ENCODE measurements at regions not wholly inside any gene's neighbourhood (a gene's known extent, or its start where the extent isn't known, plus 50 kb on each side); places are given as distances from the start of the nearest gene placed in this dataset.

DNA sequence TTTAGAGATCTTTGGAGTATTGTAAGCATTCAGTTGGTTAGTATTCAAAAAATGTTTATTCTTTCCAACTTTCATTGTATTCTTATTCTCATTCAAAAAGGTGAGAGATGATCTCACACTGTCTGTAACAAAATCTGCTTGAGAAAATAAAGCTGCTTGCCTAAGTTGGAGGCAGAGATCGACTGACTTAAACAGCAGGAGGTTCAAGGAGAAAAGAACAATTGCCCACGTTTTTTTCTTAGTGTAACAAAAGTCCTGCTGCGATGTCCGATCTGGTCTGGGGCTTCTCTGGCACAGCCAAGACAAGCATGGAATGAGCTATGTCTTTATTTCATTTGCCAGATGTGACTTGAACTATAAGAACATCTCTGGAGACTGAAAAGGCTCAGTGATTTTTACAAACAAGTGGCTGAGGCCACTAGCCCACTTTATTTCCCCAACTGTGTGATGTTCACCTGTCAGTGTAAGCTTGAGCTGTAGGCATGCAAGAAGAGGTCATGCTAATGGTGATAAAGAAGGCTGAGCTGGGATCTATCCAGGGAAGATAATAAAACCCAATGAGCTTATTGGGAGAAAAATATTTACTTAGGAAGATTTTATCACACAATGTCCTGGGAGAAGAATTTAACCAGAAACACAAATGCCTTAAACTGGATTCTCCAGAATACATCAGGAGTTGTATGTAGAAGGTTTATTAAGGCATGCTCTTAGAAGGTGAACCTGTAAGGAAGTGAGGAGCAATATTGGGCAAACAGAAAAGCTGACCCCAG is 580.1 kb upstream of the BTBD3 start:
- Histone ChIP-seq H2AFZ (ENCODE audit: low read depth, low read length, poor library complexity, severe bottlenecking) (no peak overlapping the region), H3K4me1 (ENCODE audit: control insufficient read depth in 1 of 2, insufficient read depth in 2 of 2, low read length in 2 of 2) (no peaks in the 10 kb centered on the region), H3K27ac (ENCODE audit: low read depth, low read length) (no peak overlapping the region), H4K20me1 (ENCODE audit: insufficient read depth) (no peaks in the 10 kb centered on the region), H3K9me3 (ENCODE audit: control insufficient read depth in 1 of 2, insufficient read depth in 1 of 2, low read depth in 1 of 2, low read length in 2 of 2) (no peaks in the 10 kb centered on the region), H3K4me3 (replicated peaks in 1 of 2; ENCODE audit: low read depth in 1 of 2, low read length in 2 of 2) (no peak overlapping the region), H3K9me2 (ENCODE audit: insufficient read depth) (no peaks in the 10 kb centered on the region), H3K9ac (ENCODE audit: low read length) (no peak overlapping the region), H3K79me2 (ENCODE audit: insufficient read depth, low read length) (no peaks in the 10 kb centered on the region), H3K36me3 (ENCODE audit: control insufficient read depth in 1 of 2, insufficient read depth in 2 of 2, low read length in 2 of 2) (no peaks in the 10 kb centered on the region), H3K4me2 (ENCODE audit: low read length) (no peak overlapping the region), H3K27me3 (ENCODE audit: insufficient read depth, low read length) (no peaks in the 10 kb centered on the region)
- BruUV-seq (replicated peaks) = no TSS peak
- TF ChIP-seq ZFX (IDR thresholded peaks at IDR 0.05) = no peak
- TF ChIP-seq EZH2 (IDR thresholded peaks at IDR 0.05) = no peak
- ATAC-seq = no peak
- ChIA-PET RAD21 (ENCODE audit: low non-redundant PET in 1 of 2, low total read pairs in 2 of 2, uncharacterized antibody in 2 of 2, unreplicated experiment in 2 of 2) (no interaction called here), POLR2A (no interaction called here), CTCF (no interaction called here)
- intact Hi-C loops (cut with micrococcal nuclease) = no loop called here
- no peak for DNase-seq (ENCODE audit: low read depth, low spot score)

GRCh38 chr20:11338496-11339306 is 579.0 kb upstream of the BTBD3 start:
- no peaks in the 10 kb centered on the region for H3K9me2 ChIP-seq (ENCODE audit: insufficient read depth)
- no peaks in the 10 kb centered on the region for H3K27me3 ChIP-seq (ENCODE audit: insufficient read depth, low read length)
- H3K4me2 ChIP-seq (ENCODE audit: low read length) = no peak overlapping the region
- TF ChIP-seq, protein P1, sequence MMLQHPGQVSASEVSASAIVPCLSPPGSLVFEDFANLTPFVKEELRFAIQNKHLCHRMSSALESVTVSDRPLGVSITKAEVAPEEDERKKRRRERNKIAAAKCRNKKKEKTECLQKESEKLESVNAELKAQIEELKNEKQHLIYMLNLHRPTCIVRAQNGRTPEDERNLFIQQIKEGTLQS (IDR thresholded peaks at IDR 0.05) = no peak
- no peak for TF ChIP-seq YY1 (IDR thresholded peaks at IDR 0.05; ENCODE audit: extremely low read depth, insufficient replicate concordance, low read depth, low read length)
- TF ChIP-seq ZNF274 (IDR thresholded peaks at IDR 0.05; ENCODE audit: low read depth, low read length) = no peak
- TF ChIP-seq EZH2 (IDR thresholded peaks at IDR 0.05) = no peak
- no peak overlapping the region for H3K4me3 ChIP-seq (replicated peaks in 1 of 2; ENCODE audit: low read depth in 1 of 2, low read length in 2 of 2)
- no peaks in the 10 kb centered on the region for H3K4me1 ChIP-seq (ENCODE audit: control insufficient read depth in 1 of 2, insufficient read depth in 2 of 2, low read length in 2 of 2)
- no TSS peak for BruUV-seq (replicated peaks)
- RAD21 ChIA-PET (ENCODE audit: low non-redundant PET in 1 of 2, low total read pairs in 2 of 2, uncharacterized antibody in 2 of 2, unreplicated experiment in 2 of 2) = no interaction called here
- H4K20me1 ChIP-seq (ENCODE audit: insufficient read depth) = no peaks in the 10 kb centered on the region
- intact Hi-C loops (cut with micrococcal nuclease) = no loop called here
- no peak overlapping the region for H3K9ac ChIP-seq (ENCODE audit: low read length)
- no peaks in the 10 kb centered on the region for H3K79me2 ChIP-seq (ENCODE audit: insufficient read depth, low read length)
- DNase-seq (ENCODE audit: low read depth, low spot score) (no peak), ATAC-seq (no peak)
- H3K9me3 ChIP-seq (ENCODE audit: control insufficient read depth in 1 of 2, insufficient read depth in 1 of 2, low read depth in 1 of 2, low read length in 2 of 2) = no peaks in the 10 kb centered on the region
- no peak overlapping the region for H2AFZ ChIP-seq (ENCODE audit: low read depth, low read length, poor library complexity, severe bottlenecking)
- POLR2A ChIA-PET = no interaction called here
- CTCF ChIA-PET = no interaction called here
- no peak overlapping the region for H3K27ac ChIP-seq (ENCODE audit: low read depth, low read length)
- H3K36me3 ChIP-seq (ENCODE audit: control insufficient read depth in 1 of 2, insufficient read depth in 2 of 2, low read length in 2 of 2) = no peaks in the 10 kb centered on the region
